ENCODE measurements at regions not wholly inside any gene's neighbourhood (a gene's known extent, or its start where the extent isn't known, plus 50 kb on each side); places are given as distances from the start of the nearest gene placed in this dataset.

DNA sequence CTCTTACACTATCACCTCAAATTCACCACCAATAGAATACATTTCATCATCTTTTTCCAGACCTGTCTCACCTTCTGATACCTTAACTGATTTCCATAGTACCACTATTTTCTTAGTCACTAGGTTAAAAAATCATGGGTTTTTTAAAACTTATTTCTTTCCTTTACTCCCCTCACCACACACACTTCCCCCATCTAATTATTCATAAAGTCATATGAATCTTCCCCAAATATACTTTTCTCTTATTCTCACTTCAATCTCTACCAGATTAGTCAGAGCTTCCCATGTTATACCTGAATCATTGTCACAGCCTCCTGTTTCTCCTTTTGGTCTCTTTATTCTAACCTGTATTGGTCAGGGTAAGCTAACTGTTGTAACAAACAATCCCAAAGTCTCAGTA lies 696.3 kb downstream of the BCL11A start:
- DNase-seq, result no peak
- no peak for TF ChIP-seq CTCF (IDR thresholded peaks at IDR 0.05)
- TF ChIP-seq POLR2A (IDR thresholded peaks at IDR 0.05), result no peak
- no peaks in the 10 kb centered on the region for H3K27me3 ChIP-seq
- no peaks in the 10 kb centered on the region for H3K36me3 ChIP-seq
- no peak overlapping the region for H3K27ac ChIP-seq
- H3K4me1 ChIP-seq, result no peaks in the 10 kb centered on the region
- intact Hi-C loops (cut with DNase I; ENCODE audit: low total_unique reads), result no loop called here
- H3K9me3 ChIP-seq, result no peaks in the 10 kb centered on the region
- no peak overlapping the region for H3K4me3 ChIP-seq

DNA sequence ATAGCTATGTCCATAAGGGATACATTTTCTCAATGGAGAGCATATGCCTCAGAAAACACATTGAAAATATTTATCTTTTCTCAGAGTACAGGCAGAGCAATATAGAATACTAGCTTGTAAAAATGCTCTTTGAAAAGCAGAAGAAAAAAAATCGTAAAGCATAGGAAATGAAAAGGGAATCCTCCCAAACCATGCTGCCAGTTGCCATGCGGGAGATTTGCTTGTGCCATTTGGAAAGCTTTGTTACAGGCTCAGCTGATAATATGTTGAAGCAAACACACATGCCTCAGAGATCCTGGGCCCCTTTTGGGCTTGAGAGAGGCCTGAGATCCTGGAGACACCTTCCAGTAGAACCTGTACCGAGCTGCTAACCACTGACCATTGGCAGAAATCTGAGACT lies 697.1 kb downstream of the BCL11A start:
- Histone ChIP-seq H3K4me1 (no peaks in the 10 kb centered on the region), H3K36me3 (no peaks in the 10 kb centered on the region), H3K9me3 (no peaks in the 10 kb centered on the region), H3K27ac (no peak overlapping the region), H3K27me3 (no peaks in the 10 kb centered on the region), H3K4me3 (no peak overlapping the region)
- no peak for DNase-seq
- intact Hi-C loops (cut with DNase I; ENCODE audit: low total_unique reads), result no loop called here
- TF ChIP-seq POLR2A (IDR thresholded peaks at IDR 0.05), result no peak
- TF ChIP-seq CTCF (IDR thresholded peaks at IDR 0.05), result no peak

DNA sequence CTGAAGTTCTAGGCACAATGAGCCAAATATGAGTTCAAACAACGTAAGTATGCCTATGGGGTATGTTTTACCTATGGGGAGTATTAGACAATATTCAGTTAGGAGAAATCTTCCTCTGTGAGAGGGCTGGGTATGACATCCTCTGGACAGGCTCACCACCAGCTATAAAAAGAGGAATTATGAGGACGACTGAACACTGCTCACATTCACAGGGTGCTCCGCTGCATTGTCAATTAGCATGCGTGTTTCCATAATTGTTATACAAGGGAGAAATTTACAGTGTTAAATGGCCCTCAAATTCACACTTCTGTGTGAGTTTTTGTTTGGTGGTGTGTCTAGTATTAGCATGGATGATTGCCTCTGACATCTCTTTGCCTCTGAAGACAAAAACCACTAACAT lies 700.4 kb downstream of the BCL11A start:
- H3K27me3 ChIP-seq, result no peaks in the 10 kb centered on the region
- H3K36me3 ChIP-seq, result no peaks in the 10 kb centered on the region
- H3K9me3 ChIP-seq, result no peaks in the 10 kb centered on the region
- no peak overlapping the region for H3K4me3 ChIP-seq
- H3K27ac ChIP-seq, result no peak overlapping the region
- TF ChIP-seq POLR2A (IDR thresholded peaks at IDR 0.05) (no peak), CTCF (IDR thresholded peaks at IDR 0.05) (no peak)
- no peaks in the 10 kb centered on the region for H3K4me1 ChIP-seq
- DNase-seq, result no peak
- intact Hi-C loops (cut with DNase I; ENCODE audit: low total_unique reads), result no loop called here

DNA sequence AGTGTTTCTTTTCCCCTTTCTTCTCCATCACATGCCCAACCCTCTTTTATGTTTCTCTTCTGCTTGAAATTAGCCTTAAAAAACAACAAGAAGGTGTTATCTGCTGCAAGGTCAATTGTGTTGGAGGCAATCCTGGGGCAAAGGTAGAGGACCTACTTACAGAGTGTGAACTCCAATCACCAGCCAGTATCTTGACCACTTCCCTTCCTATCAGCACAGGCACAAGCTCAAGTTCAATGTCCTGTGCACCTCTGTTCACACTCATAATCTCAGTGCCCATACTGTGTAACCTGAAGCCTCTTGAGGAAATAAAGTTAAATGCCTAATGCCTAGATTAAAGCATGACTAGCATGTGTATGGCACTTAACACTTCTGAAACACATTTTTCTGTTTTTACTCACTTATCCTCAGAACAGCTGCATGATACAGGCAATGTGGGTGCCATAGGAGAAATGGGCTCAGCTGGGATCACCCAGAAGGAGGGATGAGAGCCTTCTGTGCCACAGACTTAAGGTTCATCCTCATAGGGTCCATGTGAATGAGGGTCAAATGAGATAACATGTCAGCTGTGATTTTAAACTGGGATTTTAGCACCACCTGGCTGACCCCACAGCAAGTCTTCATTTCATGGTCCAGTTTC lies 701.5 kb downstream of the BCL11A start:
- Histone ChIP-seq H3K27me3 (no peaks in the 10 kb centered on the region), H3K36me3 (no peaks in the 10 kb centered on the region), H3K27ac (no peak overlapping the region), H3K9me3 (no peaks in the 10 kb centered on the region), H3K4me1 (no peaks in the 10 kb centered on the region), H3K4me3 (no peak overlapping the region)
- intact Hi-C loops (cut with DNase I; ENCODE audit: low total_unique reads), result no loop called here
- DNase-seq, result no peak
- TF ChIP-seq CTCF (IDR thresholded peaks at IDR 0.05) (no peak), POLR2A (IDR thresholded peaks at IDR 0.05) (no peak)

DNA sequence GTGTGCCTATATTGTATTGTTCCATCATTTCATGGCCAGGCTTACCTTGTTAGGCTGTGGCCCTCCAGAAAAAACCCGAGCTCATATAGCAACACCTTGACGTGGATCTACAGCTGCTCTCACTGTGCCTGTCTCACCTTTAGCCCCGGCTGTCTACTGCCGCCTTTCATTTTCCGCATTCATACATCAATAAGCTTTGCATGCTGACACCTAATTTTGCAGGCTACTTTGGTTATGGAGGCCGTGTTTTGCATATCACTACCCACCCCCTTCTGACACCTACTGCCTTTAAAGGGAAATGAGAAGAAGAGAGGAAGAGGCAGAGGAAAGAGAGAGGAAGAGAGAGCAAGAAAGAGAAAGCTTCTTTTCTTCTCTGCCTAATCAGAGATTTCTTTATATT lies 702.9 kb downstream of the BCL11A start:
- intact Hi-C loops (cut with DNase I; ENCODE audit: low total_unique reads), result no loop called here
- TF ChIP-seq CTCF (IDR thresholded peaks at IDR 0.05) (no peak), POLR2A (IDR thresholded peaks at IDR 0.05) (no peak)
- H3K27me3 ChIP-seq, result no peaks in the 10 kb centered on the region
- H3K9me3 ChIP-seq, result no peaks in the 10 kb centered on the region
- no peak overlapping the region for H3K4me3 ChIP-seq
- no peaks in the 10 kb centered on the region for H3K4me1 ChIP-seq
- H3K27ac ChIP-seq, result no peak overlapping the region
- no peaks in the 10 kb centered on the region for H3K36me3 ChIP-seq
- DNase-seq, result no peak
